Upper lobe of right lung (tissue), 1 donor: ENCODE measurements at regions not wholly inside any gene's neighbourhood (a gene's known extent, or its start where the extent isn't known, plus 50 kb on each side); places are given as distances from the start of the nearest gene placed in this dataset.
A peak's percentile ranks its signal among the peaks of the same experiment; 100 is the strongest.
"Not testable (repeated sequence)": the region's sequence is repeated elsewhere in the genome, so short reads cannot be mapped to it uniquely, and the experiment has no call there.

Experiments
- ATAC-seq: fragments of 200-7000 bp; cut with Tn5 transposase; one replicate; pipeline ENCODE4 v1.9.1; 2020; ENCODE audit warnings: mild to moderate bottlenecking, moderate library complexity
- DNase-seq: peaks from one replicate; pipeline ENCODE4 v3.0.0-alpha.2; 2020
- H3K27ac ChIP-seq: fragments of 200-600 bp; one replicate; pipeline ENCODE4 v1.8.0; 2022
- H3K27me3 ChIP-seq: fragments of 200-600 bp; one replicate; pipeline ENCODE4 v1.8.0; 2022; ENCODE audit warnings: mild to moderate bottlenecking
- H3K36me3 ChIP-seq: fragments of 200-600 bp; one replicate; pipeline ENCODE4 v1.8.0; 2022
- H3K4me1 ChIP-seq: fragments of 200-600 bp; one replicate; pipeline ENCODE4 v1.8.0; 2022
- H3K4me3 ChIP-seq: fragments of 200-600 bp; one replicate; pipeline ENCODE4 v1.8.0; 2022; ENCODE audit warnings: mild to moderate bottlenecking
- H3K9me3 ChIP-seq: fragments of 200-600 bp; one replicate; pipeline ENCODE4 v1.8.0; 2022
- CTCF ChIP-seq: fragments of 200-600 bp; IDR thresholded peaks from one replicate; pipeline ENCODE4 v1.8.0; 2022; ENCODE audit warnings: antibody characterized with exemption
- intact Hi-C: fragments of 100-400 bp; cut with DNase I; formaldehyde crosslinking; loops from one replicate; pipeline ENCODE4 v1.11.0; 2022
- donor health status: DM: no; HTN: yes; CAD: no; lungs with severe emphysema.

DNA sequence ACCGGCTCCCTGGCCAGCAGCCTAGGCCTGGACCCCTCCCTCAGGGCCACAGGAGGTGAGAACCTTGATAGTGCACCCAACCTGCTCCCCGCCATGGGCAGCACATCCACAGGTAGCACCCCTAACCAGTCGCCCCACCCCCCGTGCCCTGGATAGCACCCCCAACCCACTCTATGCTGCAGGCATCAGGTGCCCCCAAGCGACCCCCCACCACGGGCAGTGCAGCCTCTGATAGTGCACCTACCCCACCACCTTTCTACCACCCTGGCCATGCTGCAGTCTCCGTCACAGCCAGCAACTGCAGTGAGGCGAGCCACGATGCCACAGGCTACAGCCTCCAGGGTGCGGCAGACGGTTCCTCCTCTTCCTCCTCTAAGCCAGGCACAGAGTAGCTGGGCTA lies 55.6 kb downstream of the SOWAHC start:
- Histone ChIP-seq H3K36me3 (no peaks in the 10 kb centered on the region), H3K27ac (no peak overlapping the region), H3K27me3 (no peaks in the 10 kb centered on the region), H3K4me1 (no peaks in the 10 kb centered on the region), H3K9me3 (no peaks in the 10 kb centered on the region), H3K4me3 (no peak overlapping the region)
- DNase-seq, result no peak
- no peak for TF ChIP-seq CTCF
- intact Hi-C loops, result no loop called here
- ATAC-seq, result peak; percentile 17

- H3K36me3 ChIP-seq, result no peaks in the 10 kb centered on the region
- H3K27ac ChIP-seq, result no peak overlapping the region
- TF ChIP-seq CTCF, result no peak
- H3K27me3 ChIP-seq, result no peaks in the 10 kb centered on the region
- no peaks in the 10 kb centered on the region for H3K9me3 ChIP-seq
- H3K4me1 ChIP-seq, result no peaks in the 10 kb centered on the region
- ATAC-seq (peak; percentile 22), DNase-seq (no peak)
- H3K4me3 ChIP-seq, result no peak overlapping the region
- intact Hi-C loops, result no loop called here
These were observed 56.6 kb downstream of the SOWAHC start for GRCh38 chr2:109670556-109671411.

DNA sequence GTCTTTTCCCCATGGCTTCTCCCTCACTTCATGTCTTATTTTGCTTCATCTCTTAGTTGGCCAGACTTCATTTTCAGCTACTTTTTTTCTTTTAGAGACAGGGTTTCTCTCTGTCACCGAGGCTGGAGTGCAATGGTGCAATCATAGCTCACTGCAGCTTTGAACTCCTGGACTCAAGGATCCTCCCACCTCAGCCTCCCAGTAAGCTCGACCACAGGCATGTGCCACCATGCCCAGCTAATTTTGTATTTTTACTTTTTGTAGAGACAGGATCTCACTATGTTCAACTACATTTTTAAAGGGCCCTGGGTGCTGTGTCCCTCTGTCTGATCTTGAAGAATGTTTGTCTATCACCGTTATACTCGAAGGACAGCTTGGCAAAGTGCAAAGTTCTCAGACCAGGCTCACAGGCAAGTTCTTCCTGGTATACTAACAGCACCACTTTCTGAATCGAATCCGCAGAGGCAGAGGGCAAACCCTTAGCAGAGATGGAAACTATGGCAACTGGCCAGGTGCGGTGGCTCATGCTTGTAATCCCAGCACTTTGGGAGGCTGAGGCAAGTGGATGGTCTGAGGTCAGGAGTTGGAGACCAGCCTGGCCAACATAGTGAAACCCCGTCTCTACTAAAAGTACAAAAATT lies 60.9 kb downstream of the SOWAHC start:
- ATAC-seq (no peak), DNase-seq (no peak)
- H3K9me3 ChIP-seq, result no peaks in the 10 kb centered on the region
- no peak overlapping the region for H3K4me3 ChIP-seq
- no peaks in the 10 kb centered on the region for H3K27me3 ChIP-seq
- intact Hi-C loops, result no loop called here
- no peak for TF ChIP-seq CTCF
- H3K4me1 ChIP-seq, result peaks cover 17% of the 10 kb centered on the region
- H3K36me3 ChIP-seq, result no peaks in the 10 kb centered on the region
- no peak overlapping the region for H3K27ac ChIP-seq

DNA sequence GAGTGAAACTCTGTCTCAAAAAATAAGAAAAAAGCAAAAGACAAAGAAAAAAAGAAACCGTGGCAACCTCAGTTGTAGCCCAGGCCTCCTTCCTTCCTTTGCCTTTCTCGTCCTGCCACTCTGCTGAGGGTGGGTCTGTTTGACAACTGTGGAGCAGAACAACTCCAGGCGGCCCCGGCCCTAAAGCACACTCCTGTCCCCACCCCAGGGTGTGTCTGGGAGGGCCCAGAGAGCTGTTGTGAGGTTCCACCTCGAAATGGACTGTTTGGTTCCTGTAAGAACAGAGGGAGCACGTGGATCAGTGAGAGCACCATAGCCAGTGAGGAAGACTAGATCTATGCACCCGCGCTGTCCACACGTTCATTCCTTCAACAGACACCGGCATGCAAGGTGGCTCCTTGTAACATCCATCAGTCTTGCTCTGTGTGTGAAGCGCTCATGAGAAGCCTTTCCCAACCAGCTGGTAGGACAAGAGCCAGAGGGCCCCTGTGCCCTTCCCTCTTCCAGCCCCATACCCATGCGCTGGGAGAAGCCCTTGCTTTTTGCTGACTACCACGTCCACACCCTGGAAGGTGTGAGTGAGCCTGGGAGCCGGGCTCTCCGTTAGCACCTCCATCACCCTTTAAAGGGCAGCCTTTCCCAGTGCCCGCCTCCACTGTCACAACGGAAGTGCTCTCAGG lies 61.6 kb downstream of the SOWAHC start:
- Histone ChIP-seq H3K27ac (no peak overlapping the region), H3K4me1 (peaks cover 25% of the 10 kb centered on the region), H3K4me3 (no peak overlapping the region), H3K27me3 (no peaks in the 10 kb centered on the region), H3K9me3 (no peaks in the 10 kb centered on the region), H3K36me3 (no peaks in the 10 kb centered on the region)
- intact Hi-C loops, result no loop called here
- DNase-seq (no peak), ATAC-seq (peak; percentile 51)
- TF ChIP-seq CTCF, result no peak

DNA sequence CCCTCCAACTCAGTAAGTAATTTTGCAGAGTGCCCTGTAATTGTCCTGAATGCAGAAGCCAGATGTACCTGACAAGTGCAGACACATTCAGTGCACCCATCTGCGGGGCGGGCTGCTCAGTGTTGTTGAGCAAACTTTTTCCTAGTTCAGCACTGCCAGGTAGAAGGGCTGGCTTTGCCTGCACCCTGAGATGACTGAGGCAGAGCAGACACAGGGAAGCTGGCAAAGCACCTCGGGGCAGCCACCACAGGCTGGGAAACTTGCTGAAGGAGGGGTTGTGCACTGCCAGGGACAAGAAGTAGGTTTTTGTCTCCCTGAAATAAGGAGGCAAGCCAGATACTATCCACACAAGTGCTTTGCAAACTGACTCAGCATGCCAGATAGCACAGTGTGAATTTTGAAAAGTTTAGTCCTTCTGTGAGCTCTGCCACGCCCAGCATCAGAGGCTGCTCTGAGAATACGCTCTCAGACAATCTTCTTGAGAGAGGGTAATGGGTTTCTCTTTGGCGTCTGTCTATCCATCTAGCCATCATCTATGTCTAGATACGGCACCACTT lies 62.3 kb downstream of the SOWAHC start:
- Histone ChIP-seq H3K36me3 (no peaks in the 10 kb centered on the region), H3K4me3 (no peak overlapping the region), H3K27me3 (no peaks in the 10 kb centered on the region), H3K27ac (no peak overlapping the region), H3K9me3 (no peaks in the 10 kb centered on the region), H3K4me1 (peaks cover 25% of the 10 kb centered on the region)
- intact Hi-C loops, result no loop called here
- DNase-seq, result no peak
- TF ChIP-seq CTCF, result no peak
- ATAC-seq, result peak; percentile 10

DNA sequence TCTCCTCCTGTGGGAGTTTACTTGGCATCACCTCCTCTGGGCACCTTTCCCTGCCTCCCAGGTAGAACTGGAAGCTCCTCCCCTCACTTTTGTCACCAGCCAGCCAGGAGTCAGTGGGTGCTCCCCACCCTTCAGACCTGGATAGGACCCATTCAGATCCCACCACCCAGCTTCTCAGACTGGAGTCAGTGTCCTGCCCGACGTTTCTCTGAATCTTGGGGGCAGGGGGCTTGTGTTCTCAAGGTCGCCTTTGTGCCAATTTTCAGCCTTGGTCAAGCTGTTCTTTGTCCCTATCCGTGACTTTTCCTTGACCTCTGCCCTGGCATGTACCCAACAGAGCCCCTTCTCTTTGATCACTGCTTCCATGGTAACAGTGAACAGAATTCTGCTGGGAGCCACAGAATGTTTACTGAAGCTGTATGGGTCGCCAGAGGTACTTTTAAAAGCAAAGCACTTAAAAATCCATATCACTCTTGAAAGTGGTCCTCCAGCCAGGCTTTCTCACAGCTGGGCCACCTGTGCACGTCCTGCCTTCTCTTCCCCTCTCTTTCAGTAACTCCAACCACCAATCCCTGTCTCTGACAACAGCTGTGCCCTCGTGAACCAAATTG lies 63.1 kb downstream of the SOWAHC start:
- ATAC-seq, intact Hi-C loops, H3K9me3 ChIP-seq, DNase-seq, H3K4me3 ChIP-seq, H3K27me3 ChIP-seq, H3K36me3 ChIP-seq: not testable (repeated sequence)
- peak overlapping the region; percentile 42 for H3K27ac ChIP-seq
- peaks cover 25% of the 10 kb centered on the region for H3K4me1 ChIP-seq
